B cell (primary cell): ENCODE measurements at regions not wholly inside any gene's neighbourhood (a gene's known extent, or its start where the extent isn't known, plus 50 kb on each side); places are given as distances from the start of the nearest gene placed in this dataset.

Source experiments
- ATAC-seq: fragments of 200-7000 bp; cut with Tn5 transposase; one replicate; pipeline ENCODE4 v1.10.0; 2021; ENCODE audit warnings: low read depth, mild to moderate bottlenecking, moderate number of reproducible peaks, moderate library complexity
- CTCF ChIA-PET: fragments of 350-600 bp; sonication (Branson Sonifier 250); formaldehyde crosslinking; loops from one replicate; lab custom pipeline; 2021; ENCODE audit warnings: antibody characterized with exemption, inconsistent platforms; lab: Charles Lee
- POLR2A ChIA-PET: fragments of 350-600 bp; sonication (Branson Sonifier 250); formaldehyde crosslinking; loops from one replicate; lab custom pipeline; 2021; ENCODE audit warnings: antibody characterized with exemption; lab: Charles Lee
- DNase-seq: peaks from one replicate; pipeline ENCODE4 v3.0.0; 2013
- H2AFZ ChIP-seq: 2 replicates; pipeline ENCODE4 v1.6.1; 2012; ENCODE audit warnings: mild to moderate bottlenecking, low read depth, low read length; ENCODE audit not compliant: insufficient read depth, poor library complexity, severe bottlenecking
- H3K27ac ChIP-seq, 2 donors: 1 replicate in 1 of 2; 2 replicates in 1 of 2; pipeline ENCODE4 v1.5.1; 2012 to 2013; ENCODE audit warnings: low read length in 2 of 2, mild to moderate bottlenecking in 2 of 2, moderate library complexity in 1 of 2
- H3K27me3 ChIP-seq, 4 experiments: fragments of 200-600 bp in 1 of 4; sonication (generic) in 1 of 4; replicated peaks in 1 of 4; 1 replicate in 2 of 4; 2 replicates in 2 of 4; pipeline versions ENCODE4 v1.6.1 to v1.7.0; 2013 to 2016; ENCODE audit warnings: low read length in 3 of 4, mild to moderate bottlenecking in 2 of 4, mixed read lengths in 1 of 4, moderate library complexity in 1 of 4; ENCODE audit not compliant: insufficient read depth in 4 of 4, control insufficient read depth in 3 of 4; ENCODE audit errors: control extremely low read depth in 1 of 4
- H3K36me3 ChIP-seq, 2 experiments: replicated peaks in 1 of 2; 1 replicate in 1 of 2; 2 replicates in 1 of 2; pipeline versions ENCODE4 v1.6.1 to v1.7.1; 2013; ENCODE audit warnings: low read length in 1 of 2; ENCODE audit not compliant: insufficient read depth in 2 of 2, control insufficient read depth in 1 of 2; ENCODE audit errors: control extremely low read depth in 1 of 2, extremely low read depth in 1 of 2
- H3K4me1 ChIP-seq, 2 donors: fragments of 200-600 bp in 1 of 2; sonication (generic) in 1 of 2; 1 replicate in 1 of 2; 2 replicates in 1 of 2; pipeline versions ENCODE4 v1.5.1 to v1.6.1; 2013 to 2017; ENCODE audit warnings: low read length in 2 of 2; ENCODE audit not compliant: control insufficient read depth in 2 of 2, insufficient read depth in 2 of 2
- H3K4me2 ChIP-seq: replicated peaks from 2 replicates; pipeline ENCODE3; 2012; ENCODE audit warnings: mild to moderate bottlenecking, low read depth, low read length; ENCODE audit not compliant: poor library complexity, severe bottlenecking
- H3K4me3 ChIP-seq, 5 experiments: fragments of 200-600 bp in 1 of 5; sonication (generic) in 1 of 5; 1 replicate in 3 of 5; 2 replicates in 2 of 5; pipeline versions ENCODE4 v1.5.1 to v1.7.0; 2011 to 2016; ENCODE audit warnings: low read length in 4 of 5, mild to moderate bottlenecking in 4 of 5, low read depth in 2 of 5, control low read depth in 1 of 5, moderate library complexity in 1 of 5; ENCODE audit not compliant: insufficient read depth in 1 of 5; ENCODE audit errors: control extremely low read depth in 1 of 5, extremely low read depth in 1 of 5
- H3K79me2 ChIP-seq: fragments of 200-600 bp; sonication (generic); one replicate; pipeline ENCODE4 v1.6.0; 2016; ENCODE audit warnings: low read length; ENCODE audit not compliant: control insufficient read depth, insufficient read depth
- H3K9ac ChIP-seq: fragments of 200-600 bp; sonication (generic); 2 replicates; pipeline ENCODE4 v1.6.1; 2017; ENCODE audit warnings: mild to moderate bottlenecking, low read length, moderate library complexity
- H3K9me3 ChIP-seq, 3 donors: one replicate each; pipeline versions ENCODE4 v1.6.1 to v1.7.1; 2013; ENCODE audit warnings: low read length in 2 of 3; ENCODE audit not compliant: control insufficient read depth in 2 of 3, insufficient read depth in 1 of 3; ENCODE audit errors: control extremely low read depth in 1 of 3
- H4K20me1 ChIP-seq: 2 replicates; pipeline ENCODE4 v1.6.0; 2012; ENCODE audit warnings: mild to moderate bottlenecking, low read length; ENCODE audit not compliant: insufficient read depth, control insufficient read depth, poor library complexity, severe bottlenecking
- H3K27ac Mint-ChIP-seq: one replicate; pipeline ENCODE4 v1.8.0; 2021; ENCODE audit warnings: mixed read lengths
- H3K27me3 Mint-ChIP-seq: one replicate; pipeline ENCODE4 v1.8.0; 2021; ENCODE audit warnings: mixed read lengths
- H3K4me1 Mint-ChIP-seq: one replicate; pipeline ENCODE4 v1.8.0; 2021; ENCODE audit warnings: mixed read lengths
- H3K4me3 Mint-ChIP-seq: one replicate; pipeline ENCODE4 v1.8.0; 2021; ENCODE audit warnings: mixed read lengths
- H3K9me3 Mint-ChIP-seq: one replicate; pipeline ENCODE4 v1.8.0; 2022; ENCODE audit warnings: mixed read lengths; ENCODE audit not compliant: insufficient read depth
- EZH2 ChIP-seq: IDR thresholded peaks from 2 replicates; pipeline ENCODE4 v1.6.1; 2012; ENCODE audit warnings: borderline replicate concordance, low read depth, mild to moderate bottlenecking, moderate library complexity, low read length; ENCODE audit not compliant: insufficient read depth, poor library complexity, severe bottlenecking
- WGBS: methylation state at CpG from one replicate; pipeline ENCODE4 v1.1.5; 2013; ENCODE audit warnings: missing lambda C conversion rate; ENCODE audit not compliant: insufficient coverage; 5-methylcytosine and 5-hydroxymethylcytosine counted together
- intact Hi-C: fragments of 100-400 bp; cut with micrococcal nuclease; formaldehyde crosslinking; loops from one replicate; pipeline ENCODE4 v1.10.0; 2022
- TF ChIP-seq, protein P1 (sequence below): fragments of 200-600 bp; IDR thresholded peaks from one replicate; pipeline ENCODE4 v1.8.0; 2022; ENCODE audit warnings: antibody characterized with exemption, mild to moderate bottlenecking

DNA sequence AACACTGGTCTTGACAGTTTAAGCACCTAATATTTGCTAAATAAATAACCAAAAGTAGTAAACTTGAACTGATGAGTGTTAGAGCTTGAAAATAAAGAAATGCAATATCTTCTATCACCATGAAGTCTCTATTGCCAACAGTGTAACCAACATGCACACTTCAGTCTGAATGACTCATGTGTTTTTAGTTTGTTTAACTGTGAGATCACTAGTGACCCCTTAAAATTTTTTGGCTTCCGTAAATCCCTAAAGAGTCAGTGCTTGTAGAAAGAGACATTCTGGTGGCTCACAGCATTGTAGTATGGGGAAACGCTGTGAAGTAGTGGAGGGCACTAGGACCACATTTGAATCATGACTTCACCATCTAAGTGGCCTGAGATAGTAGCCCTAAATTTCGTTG, 341.1 kb downstream of the PMP22 start:
- DNase-seq, result no peak
- Histone ChIP-seq H3K9ac (no peak overlapping the region), H3K27me3 (no peaks in the 10 kb centered on the region), H3K9me3 (peaks cover 0 to 3% (median 3%) of the 10 kb centered on the region in 3 donors), H3K4me2 (no peak overlapping the region), H3K36me3 (no peaks in the 10 kb centered on the region), H2AFZ (no peak overlapping the region), H3K4me3 (no peak overlapping the region), H3K27ac (no peak overlapping the region), H4K20me1 (no peaks in the 10 kb centered on the region), H3K4me1 (no peaks in the 10 kb centered on the region), H3K79me2 (no peaks in the 10 kb centered on the region)
- Mint-ChIP-seq H3K4me1 (no peaks in the 10 kb centered on the region), H3K4me3 (no peak overlapping the region), H3K27ac (no peak overlapping the region), H3K9me3 (no peaks in the 10 kb centered on the region), H3K27me3 (peaks cover 19% of the 10 kb centered on the region)
- no CpG with 5 or more reads among the region's 3 CpGs for WGBS
- TF ChIP-seq, protein P1, sequence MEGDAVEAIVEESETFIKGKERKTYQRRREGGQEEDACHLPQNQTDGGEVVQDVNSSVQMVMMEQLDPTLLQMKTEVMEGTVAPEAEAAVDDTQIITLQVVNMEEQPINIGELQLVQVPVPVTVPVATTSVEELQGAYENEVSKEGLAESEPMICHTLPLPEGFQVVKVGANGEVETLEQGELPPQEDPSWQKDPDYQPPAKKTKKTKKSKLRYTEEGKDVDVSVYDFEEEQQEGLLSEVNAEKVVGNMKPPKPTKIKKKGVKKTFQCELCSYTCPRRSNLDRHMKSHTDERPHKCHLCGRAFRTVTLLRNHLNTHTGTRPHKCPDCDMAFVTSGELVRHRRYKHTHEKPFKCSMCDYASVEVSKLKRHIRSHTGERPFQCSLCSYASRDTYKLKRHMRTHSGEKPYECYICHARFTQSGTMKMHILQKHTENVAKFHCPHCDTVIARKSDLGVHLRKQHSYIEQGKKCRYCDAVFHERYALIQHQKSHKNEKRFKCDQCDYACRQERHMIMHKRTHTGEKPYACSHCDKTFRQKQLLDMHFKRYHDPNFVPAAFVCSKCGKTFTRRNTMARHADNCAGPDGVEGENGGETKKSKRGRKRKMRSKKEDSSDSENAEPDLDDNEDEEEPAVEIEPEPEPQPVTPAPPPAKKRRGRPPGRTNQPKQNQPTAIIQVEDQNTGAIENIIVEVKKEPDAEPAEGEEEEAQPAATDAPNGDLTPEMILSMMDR, result no peak
- TF ChIP-seq EZH2, result no peak
- intact Hi-C loops, result no loop called here
- CTCF ChIA-PET, result interaction anchor here (1.4 kb wide), 1 partner anchor 1329 kb away, joined by 4 read pairs; no protein-coding TSS in a partner anchor
- POLR2A ChIA-PET, result no interaction called here
- no peak for ATAC-seq

DNA sequence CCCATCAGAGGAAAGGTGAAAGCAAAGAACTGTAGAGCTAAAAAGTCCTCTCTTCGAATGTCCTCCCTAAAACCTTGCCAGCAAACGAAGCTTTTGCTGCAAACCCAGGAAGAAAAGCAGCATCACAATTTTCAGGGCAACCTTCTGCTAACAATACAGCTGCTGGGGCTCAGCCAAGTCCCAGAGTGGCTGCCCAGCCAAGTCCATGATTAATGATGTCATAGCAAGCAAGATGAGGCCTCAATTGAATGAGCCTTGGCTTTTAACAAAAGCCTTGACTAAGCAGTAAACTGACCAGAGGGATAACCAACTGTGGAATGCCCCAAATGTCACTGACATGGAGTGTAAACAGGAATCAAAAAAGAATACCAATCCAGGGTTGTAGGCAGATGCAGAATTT, 342.7 kb downstream of the PMP22 start:
- Histone ChIP-seq H4K20me1 (no peaks in the 10 kb centered on the region), H3K9ac (no peak overlapping the region), H3K4me2 (no peak overlapping the region), H3K4me3 (no peak overlapping the region), H3K36me3 (no peaks in the 10 kb centered on the region), H3K27ac (no peak overlapping the region), H3K79me2 (no peaks in the 10 kb centered on the region), H3K9me3 (peaks cover 0 to 3% (median 3%) of the 10 kb centered on the region in 3 donors), H2AFZ (no peak overlapping the region), H3K27me3 (no peaks in the 10 kb centered on the region), H3K4me1 (no peaks in the 10 kb centered on the region)
- no peak overlapping the region for H3K4me3 Mint-ChIP-seq
- ChIA-PET CTCF (interaction anchor here (1.1 to 1.9 kb wide), 3 partner anchors 1325 to 1328 kb away, joined by 4 to 6 read pairs (median 4); no protein-coding TSS in a partner anchor), POLR2A (no interaction called here)
- no peaks in the 10 kb centered on the region for H3K9me3 Mint-ChIP-seq
- TF ChIP-seq, protein P1, result no peak
- TF ChIP-seq EZH2, result no peak
- intact Hi-C loops, result no loop called here
- ATAC-seq (no peak), DNase-seq (no peak)
- peaks cover 9% of the 10 kb centered on the region for H3K27me3 Mint-ChIP-seq
- 72% methylated on average over 2 of the region's 2 CpGs for WGBS
- no peaks in the 10 kb centered on the region for H3K4me1 Mint-ChIP-seq
- H3K27ac Mint-ChIP-seq, result no peak overlapping the region
